CD8-positive, alpha-beta memory T cell (primary cell): ENCODE measurements at regions not wholly inside any gene's neighbourhood (a gene's known extent, or its start where the extent isn't known, plus 50 kb on each side); places are given as distances from the start of the nearest gene placed in this dataset.

Experiments used
- CTCF ChIA-PET: fragments of 350-600 bp; sonication (Branson Sonifier 250); formaldehyde crosslinking; loops from one replicate; lab custom pipeline; 2021; ENCODE audit warnings: antibody characterized with exemption; lab: Charles Lee
- POLR2A ChIA-PET: fragments of 350-600 bp; sonication (Branson Sonifier 250); formaldehyde crosslinking; loops from one replicate; lab custom pipeline; 2021; ENCODE audit warnings: antibody characterized with exemption; lab: Charles Lee
- DNase-seq, 5 donors: peaks; one replicate each; pipeline versions ENCODE4 v3.0.0 to v3.0.0-alpha.2; 2020 to 2022; ENCODE audit warnings: mixed read lengths in 1 of 5
- H3K27ac ChIP-seq: one replicate; pipeline ENCODE4 v1.7.0; 2013; ENCODE audit warnings: low read depth, mild to moderate bottlenecking, low read length, moderate library complexity
- H3K27me3 ChIP-seq: 2 replicates; pipeline ENCODE4 v1.7.0; 2013; ENCODE audit warnings: low read length, mild to moderate bottlenecking; ENCODE audit not compliant: insufficient read depth, poor library complexity, severe bottlenecking
- H3K36me3 ChIP-seq: 2 replicates; pipeline ENCODE4 v1.7.0; 2013; ENCODE audit warnings: mild to moderate bottlenecking, low read length, moderate library complexity; ENCODE audit not compliant: insufficient read depth
- H3K4me1 ChIP-seq: 2 replicates; pipeline ENCODE4 v1.7.0; 2013; ENCODE audit warnings: mild to moderate bottlenecking, low read length, moderate library complexity; ENCODE audit not compliant: insufficient read depth
- H3K4me3 ChIP-seq: 2 replicates; pipeline ENCODE4 v1.7.0; 2013; ENCODE audit warnings: mild to moderate bottlenecking, low read length
- H3K9me3 ChIP-seq: 2 replicates; pipeline ENCODE4 v1.7.0; 2013; ENCODE audit warnings: mild to moderate bottlenecking, low read length
- H3K27ac Mint-ChIP-seq, 8 donors: one replicate each; pipeline ENCODE4 v1.8.0; 2020 to 2021; ENCODE audit warnings: mixed read lengths in 8 of 8, mild to moderate bottlenecking in 6 of 8, inconsistent platforms in 3 of 8, moderate library complexity in 3 of 8
- H3K27me3 Mint-ChIP-seq, 2 donors: one replicate each; pipeline ENCODE4 v1.8.0; 2020 to 2021; ENCODE audit warnings: mixed read lengths in 2 of 2, mild to moderate bottlenecking in 1 of 2, moderate library complexity in 1 of 2
- H3K36me3 Mint-ChIP-seq, 3 donors: one replicate each; pipeline ENCODE4 v1.8.0; 2020 to 2021; ENCODE audit warnings: mixed read lengths in 3 of 3, inconsistent platforms in 1 of 3, mild to moderate bottlenecking in 1 of 3
- H3K4me1 Mint-ChIP-seq, 3 donors: one replicate each; pipeline ENCODE4 v1.8.0; 2020 to 2021; ENCODE audit warnings: mixed read lengths in 3 of 3, inconsistent platforms in 1 of 3, mild to moderate bottlenecking in 1 of 3
- H3K4me3 Mint-ChIP-seq, 7 donors: one replicate each; pipeline ENCODE4 v1.8.0; 2020 to 2021; ENCODE audit warnings: mixed read lengths in 7 of 7, mild to moderate bottlenecking in 6 of 7, moderate library complexity in 4 of 7, inconsistent platforms in 2 of 7
- H3K9me3 Mint-ChIP-seq, 5 donors: one replicate each; pipeline ENCODE4 v1.8.0; 2020 to 2022; ENCODE audit warnings: mixed read lengths in 5 of 5, mild to moderate bottlenecking in 3 of 5, moderate library complexity in 2 of 5, inconsistent platforms in 1 of 5

- Histone ChIP-seq H3K4me1 (no peaks in the 10 kb centered on the region), H3K9me3 (no peaks in the 10 kb centered on the region), H3K27ac (no peak overlapping the region), H3K4me3 (no peak overlapping the region), H3K27me3 (no peaks in the 10 kb centered on the region), H3K36me3 (no peaks in the 10 kb centered on the region)
- Mint-ChIP-seq H3K9me3 (no peaks in the 10 kb centered on the region), H3K36me3 (no peaks in the 10 kb centered on the region), H3K27me3 (peaks cover 4 to 12% of the 10 kb centered on the region in 2 donors), H3K4me1 (peaks cover 0 to 16% (median 0%) of the 10 kb centered on the region in 3 donors), H3K27ac (no peak overlapping the region), H3K4me3 (no peak overlapping the region)
- no peak for DNase-seq
- POLR2A ChIA-PET, result no interaction called here
- CTCF ChIA-PET, result no interaction called here
These were observed 88.8 kb upstream of the TTC34 start for GRCh38 chr1:2890221-2890850.

GRCh38 chr1:2891923-2892448 lies 90.5 kb upstream of the TTC34 start:
- H3K27me3 ChIP-seq, result no peaks in the 10 kb centered on the region
- Mint-ChIP-seq H3K9me3 (no peaks in the 10 kb centered on the region), H3K4me3 (no peak overlapping the region), H3K36me3 (no peaks in the 10 kb centered on the region), H3K27me3 (peaks cover 4 to 8% of the 10 kb centered on the region in 2 donors), H3K4me1 (peaks cover 0 to 16% (median 0%) of the 10 kb centered on the region in 3 donors), H3K27ac (no peak overlapping the region)
- DNase-seq, result no peak
- ChIA-PET CTCF (no interaction called here), POLR2A (no interaction called here)
- no peaks in the 10 kb centered on the region for H3K36me3 ChIP-seq
- no peak overlapping the region for H3K4me3 ChIP-seq
- H3K9me3 ChIP-seq, result no peaks in the 10 kb centered on the region
- no peak overlapping the region for H3K27ac ChIP-seq
- H3K4me1 ChIP-seq, result no peaks in the 10 kb centered on the region

- peak overlapping the region in 1 of 8 donors; percentile 6 for H3K27ac Mint-ChIP-seq
- H3K36me3 Mint-ChIP-seq, result no peaks in the 10 kb centered on the region
- H3K27me3 ChIP-seq, result no peaks in the 10 kb centered on the region
- ChIA-PET POLR2A (no interaction called here), CTCF (no interaction called here)
- no peaks in the 10 kb centered on the region for H3K9me3 ChIP-seq
- H3K4me3 ChIP-seq, result no peak overlapping the region
- H3K27me3 Mint-ChIP-seq, result peaks cover 4 to 5% of the 10 kb centered on the region in 2 donors
- H3K4me3 Mint-ChIP-seq, result no peak overlapping the region
- no peaks in the 10 kb centered on the region for H3K4me1 ChIP-seq
- no peaks in the 10 kb centered on the region for H3K9me3 Mint-ChIP-seq
- no peak for DNase-seq
- H3K4me1 Mint-ChIP-seq, result peaks cover 0 to 16% (median 0%) of the 10 kb centered on the region in 3 donors
- no peak overlapping the region for H3K27ac ChIP-seq
- no peaks in the 10 kb centered on the region for H3K36me3 ChIP-seq
These were observed 92.1 kb upstream of the TTC34 start for GRCh38 chr1:2893473-2894120.

- no peaks in the 10 kb centered on the region for H3K4me1 ChIP-seq
- Mint-ChIP-seq H3K27ac (peak overlapping the region in 1 of 8 donors; percentile 23), H3K4me1 (peaks cover 0 to 16% (median 0%) of the 10 kb centered on the region in 3 donors), H3K36me3 (no peaks in the 10 kb centered on the region), H3K4me3 (peak overlapping the region in 1 of 7 donors; percentile 51), H3K9me3 (no peaks in the 10 kb centered on the region), H3K27me3 (peaks cover 0 to 1% of the 10 kb centered on the region in 2 donors)
- no peaks in the 10 kb centered on the region for H3K27me3 ChIP-seq
- ChIA-PET CTCF (no interaction called here), POLR2A (no interaction called here)
- H3K36me3 ChIP-seq, result no peaks in the 10 kb centered on the region
- H3K4me3 ChIP-seq, result no peak overlapping the region
- H3K9me3 ChIP-seq, result no peaks in the 10 kb centered on the region
- no peak overlapping the region for H3K27ac ChIP-seq
- peak in 2 of 5 donors; percentile 15 to 27 for DNase-seq
These were observed 93.0 kb upstream of the TTC34 start for GRCh38 chr1:2894381-2895041.

GRCh38 chr1:2896824-2897223 lies 95.3 kb upstream of the TTC34 start:
- no peaks in the 10 kb centered on the region for H3K9me3 Mint-ChIP-seq
- Histone ChIP-seq H3K27me3 (no peaks in the 10 kb centered on the region), H3K27ac (no peak overlapping the region), H3K9me3 (no peaks in the 10 kb centered on the region), H3K4me3 (no peak overlapping the region), H3K36me3 (no peaks in the 10 kb centered on the region), H3K4me1 (no peaks in the 10 kb centered on the region)
- H3K27me3 Mint-ChIP-seq, result peaks cover 0 to 4% of the 10 kb centered on the region in 2 donors
- H3K36me3 Mint-ChIP-seq, result no peaks in the 10 kb centered on the region
- ChIA-PET POLR2A (no interaction called here), CTCF (no interaction called here)
- no peak overlapping the region for H3K27ac Mint-ChIP-seq
- H3K4me3 Mint-ChIP-seq, result no peak overlapping the region
- no peak for DNase-seq
- H3K4me1 Mint-ChIP-seq, result peaks cover 0 to 16% (median 0%) of the 10 kb centered on the region in 3 donors

- no peaks in the 10 kb centered on the region for H3K9me3 Mint-ChIP-seq
- H3K27ac Mint-ChIP-seq, result no peak overlapping the region
- POLR2A ChIA-PET, result no interaction called here
- no peak overlapping the region for H3K4me3 Mint-ChIP-seq
- no peak for DNase-seq
- H3K36me3 Mint-ChIP-seq, result no peaks in the 10 kb centered on the region
- Histone ChIP-seq H3K4me1 (no peaks in the 10 kb centered on the region), H3K4me3 (no peak overlapping the region), H3K27me3 (no peaks in the 10 kb centered on the region), H3K36me3 (no peaks in the 10 kb centered on the region), H3K27ac (no peak overlapping the region), H3K9me3 (no peaks in the 10 kb centered on the region)
- peaks cover 0 to 4% of the 10 kb centered on the region in 2 donors for H3K27me3 Mint-ChIP-seq
- CTCF ChIA-PET, result no interaction called here
- no peaks in the 10 kb centered on the region for H3K4me1 Mint-ChIP-seq
These were observed 101.7 kb upstream of the TTC34 start for GRCh38 chr1:2903226-2903625.

GRCh38 chr1:2904191-2904590 lies 102.7 kb upstream of the TTC34 start:
- ChIA-PET CTCF (no interaction called here), POLR2A (no interaction called here)
- Histone ChIP-seq H3K27me3 (no peaks in the 10 kb centered on the region), H3K27ac (no peak overlapping the region), H3K4me1 (no peaks in the 10 kb centered on the region), H3K4me3 (no peak overlapping the region), H3K36me3 (no peaks in the 10 kb centered on the region), H3K9me3 (no peaks in the 10 kb centered on the region)
- DNase-seq, result no peak
- peaks cover 0 to 4% of the 10 kb centered on the region in 2 donors for H3K27me3 Mint-ChIP-seq
- H3K27ac Mint-ChIP-seq, result no peak overlapping the region
- no peaks in the 10 kb centered on the region for H3K4me1 Mint-ChIP-seq
- H3K9me3 Mint-ChIP-seq, result no peaks in the 10 kb centered on the region
- H3K36me3 Mint-ChIP-seq, result no peaks in the 10 kb centered on the region
- no peak overlapping the region for H3K4me3 Mint-ChIP-seq

- H3K27me3 ChIP-seq, result no peaks in the 10 kb centered on the region
- H3K9me3 ChIP-seq, result no peaks in the 10 kb centered on the region
- H3K4me1 ChIP-seq, result no peaks in the 10 kb centered on the region
- Mint-ChIP-seq H3K4me3 (no peak overlapping the region), H3K27me3 (peaks cover 0 to 2% of the 10 kb centered on the region in 2 donors), H3K9me3 (no peaks in the 10 kb centered on the region), H3K4me1 (no peaks in the 10 kb centered on the region), H3K36me3 (no peaks in the 10 kb centered on the region), H3K27ac (no peak overlapping the region)
- CTCF ChIA-PET, result no interaction called here
- no peak overlapping the region for H3K27ac ChIP-seq
- no peaks in the 10 kb centered on the region for H3K36me3 ChIP-seq
- DNase-seq, result no peak
- POLR2A ChIA-PET, result no interaction called here
- H3K4me3 ChIP-seq, result no peak overlapping the region
These were observed 103.9 kb upstream of the TTC34 start for GRCh38 chr1:2905356-2905755.
